KMS-11 (cell line): ENCODE measurements at regions not wholly inside any gene's neighbourhood (a gene's known extent, or its start where the extent isn't known, plus 50 kb on each side); places are given as distances from the start of the nearest gene placed in this dataset.

Source experiments
- H2AFZ ChIP-seq: fragments of 200-600 bp; sonication (generic); 2 replicates; pipeline ENCODE4 v1.6.1; 2016; ENCODE audit warnings: antibody characterized with exemption, mixed run types, low read depth
- H3K27ac ChIP-seq: fragments of 200-600 bp; sonication (generic); 2 replicates; pipeline ENCODE4 v1.6.1; 2016; ENCODE audit warnings: mild to moderate bottlenecking, mixed run types
- H3K27me3 ChIP-seq: fragments of 200-600 bp; sonication (generic); 2 replicates; pipeline ENCODE4 v1.6.1; 2017; ENCODE audit warnings: mild to moderate bottlenecking, low read depth, mixed run types, moderate library complexity; ENCODE audit not compliant: insufficient read depth
- H3K36me3 ChIP-seq: fragments of 200-600 bp; sonication (generic); 2 replicates; pipeline ENCODE4 v1.6.1; 2017; ENCODE audit warnings: mild to moderate bottlenecking, mixed run types; ENCODE audit not compliant: insufficient read depth
- H3K4me1 ChIP-seq: fragments of 200-600 bp; sonication (generic); 2 replicates; pipeline ENCODE4 v1.6.1; 2016; ENCODE audit warnings: mild to moderate bottlenecking, low read depth, mixed run types; ENCODE audit not compliant: poor library complexity, severe bottlenecking
- H3K4me2 ChIP-seq: fragments of 200-600 bp; sonication (generic); 2 replicates; pipeline ENCODE4 v1.7.0; 2016; ENCODE audit warnings: mild to moderate bottlenecking, mixed run types
- H3K4me3 ChIP-seq: fragments of 200-600 bp; sonication (generic); IDR thresholded peaks from 2 replicates; pipeline ENCODE4 v1.6.1; 2017; ENCODE audit warnings: low read depth, low read length, mixed read lengths; ENCODE audit not compliant: insufficient read depth
- H3K79me2 ChIP-seq: fragments of 200-600 bp; sonication (generic); 2 replicates; pipeline ENCODE4 v1.6.1; 2016; ENCODE audit warnings: low read depth, mixed run types; ENCODE audit not compliant: insufficient read depth
- H3K9ac ChIP-seq: fragments of 200-600 bp; sonication (generic); 2 replicates; pipeline ENCODE4 v1.6.1; 2016; ENCODE audit warnings: mild to moderate bottlenecking, mixed run types
- H4K20me1 ChIP-seq: fragments of 200-600 bp; sonication (generic); 2 replicates; pipeline ENCODE4 v1.6.1; 2016; ENCODE audit warnings: mild to moderate bottlenecking, mixed run types; ENCODE audit not compliant: insufficient read depth
- CTCF ChIP-seq: fragments of 200-600 bp; sonication (generic); conservative IDR thresholded peaks from 2 replicates; pipeline ENCODE4 v1.6.1; 2017; ENCODE audit warnings: low read depth, mild to moderate bottlenecking, antibody characterized with exemption, low read length, moderate library complexity, mixed read lengths

GRCh38 chr1:170357750-170358149 lies 174.2 kb upstream of the GORAB start:
- H3K27ac ChIP-seq, result no peak overlapping the region
- H4K20me1 ChIP-seq, result no peaks in the 10 kb centered on the region
- TF ChIP-seq CTCF, result no peak
- H3K27me3 ChIP-seq, result no peaks in the 10 kb centered on the region
- no peaks in the 10 kb centered on the region for H3K79me2 ChIP-seq
- no peaks in the 10 kb centered on the region for H3K36me3 ChIP-seq
- no peak overlapping the region for H3K4me2 ChIP-seq
- H2AFZ ChIP-seq, result no peak overlapping the region
- H3K9ac ChIP-seq, result no peak overlapping the region
- H3K4me1 ChIP-seq, result peaks cover 37% of the 10 kb centered on the region
- no peak overlapping the region for H3K4me3 ChIP-seq

GRCh38 chr1:170360601-170361000 lies 171.4 kb upstream of the GORAB start:
- Histone ChIP-seq H3K4me3 (no peak overlapping the region), H3K9ac (no peak overlapping the region), H3K4me1 (peaks cover 23% of the 10 kb centered on the region), H3K27me3 (no peaks in the 10 kb centered on the region), H4K20me1 (no peaks in the 10 kb centered on the region), H3K79me2 (no peaks in the 10 kb centered on the region), H3K27ac (no peak overlapping the region), H3K4me2 (no peak overlapping the region), H2AFZ (no peak overlapping the region), H3K36me3 (no peaks in the 10 kb centered on the region)
- TF ChIP-seq CTCF, result no peak

GRCh38 chr1:170365331-170365730 lies 166.6 kb upstream of the GORAB start:
- Histone ChIP-seq H3K4me3 (no peak overlapping the region), H3K79me2 (no peaks in the 10 kb centered on the region), H2AFZ (no peak overlapping the region), H3K36me3 (no peaks in the 10 kb centered on the region), H3K9ac (no peak overlapping the region), H3K27ac (no peak overlapping the region), H3K4me1 (no peaks in the 10 kb centered on the region), H3K4me2 (no peak overlapping the region), H3K27me3 (no peaks in the 10 kb centered on the region), H4K20me1 (no peaks in the 10 kb centered on the region)
- TF ChIP-seq CTCF, result no peak

- Histone ChIP-seq H3K9ac (no peak overlapping the region), H3K4me3 (no peak overlapping the region), H3K4me2 (no peak overlapping the region), H2AFZ (no peak overlapping the region), H3K79me2 (no peaks in the 10 kb centered on the region), H4K20me1 (no peaks in the 10 kb centered on the region), H3K4me1 (no peaks in the 10 kb centered on the region), H3K36me3 (no peaks in the 10 kb centered on the region), H3K27me3 (no peaks in the 10 kb centered on the region), H3K27ac (no peak overlapping the region)
- no peak for TF ChIP-seq CTCF
Observed at GRCh38 chr1:170366980-170367379, 165.0 kb upstream of the GORAB start.

- no peak overlapping the region for H3K4me2 ChIP-seq
- H3K27me3 ChIP-seq, result no peaks in the 10 kb centered on the region
- no peaks in the 10 kb centered on the region for H3K79me2 ChIP-seq
- H4K20me1 ChIP-seq, result no peaks in the 10 kb centered on the region
- no peak overlapping the region for H3K27ac ChIP-seq
- no peaks in the 10 kb centered on the region for H3K36me3 ChIP-seq
- no peak overlapping the region for H2AFZ ChIP-seq
- no peaks in the 10 kb centered on the region for H3K4me1 ChIP-seq
- H3K4me3 ChIP-seq, result no peak overlapping the region
- no peak overlapping the region for H3K9ac ChIP-seq
- no peak for TF ChIP-seq CTCF
Observed at GRCh38 chr1:170367615-170368014, 164.4 kb upstream of the GORAB start.
